ENCODE measurements at regions not wholly inside any gene's neighbourhood (a gene's known extent, or its start where the extent isn't known, plus 50 kb on each side); places are given as distances from the start of the nearest gene placed in this dataset.

- TF ChIP-seq, protein P1, sequence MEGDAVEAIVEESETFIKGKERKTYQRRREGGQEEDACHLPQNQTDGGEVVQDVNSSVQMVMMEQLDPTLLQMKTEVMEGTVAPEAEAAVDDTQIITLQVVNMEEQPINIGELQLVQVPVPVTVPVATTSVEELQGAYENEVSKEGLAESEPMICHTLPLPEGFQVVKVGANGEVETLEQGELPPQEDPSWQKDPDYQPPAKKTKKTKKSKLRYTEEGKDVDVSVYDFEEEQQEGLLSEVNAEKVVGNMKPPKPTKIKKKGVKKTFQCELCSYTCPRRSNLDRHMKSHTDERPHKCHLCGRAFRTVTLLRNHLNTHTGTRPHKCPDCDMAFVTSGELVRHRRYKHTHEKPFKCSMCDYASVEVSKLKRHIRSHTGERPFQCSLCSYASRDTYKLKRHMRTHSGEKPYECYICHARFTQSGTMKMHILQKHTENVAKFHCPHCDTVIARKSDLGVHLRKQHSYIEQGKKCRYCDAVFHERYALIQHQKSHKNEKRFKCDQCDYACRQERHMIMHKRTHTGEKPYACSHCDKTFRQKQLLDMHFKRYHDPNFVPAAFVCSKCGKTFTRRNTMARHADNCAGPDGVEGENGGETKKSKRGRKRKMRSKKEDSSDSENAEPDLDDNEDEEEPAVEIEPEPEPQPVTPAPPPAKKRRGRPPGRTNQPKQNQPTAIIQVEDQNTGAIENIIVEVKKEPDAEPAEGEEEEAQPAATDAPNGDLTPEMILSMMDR (conservative IDR thresholded peaks at IDR 0.05; ENCODE audit: low read depth, low read length): no peak
- TF ChIP-seq EZH2 (IDR thresholded peaks at IDR 0.05; ENCODE audit: low read length, unreplicated experiment): no peak
Observed at GRCh38 chr5:20360263-20360662, 372.3 kb upstream of the CDH18 start.
